ENCODE measurements at regions not wholly inside any gene's neighbourhood (a gene's known extent, or its start where the extent isn't known, plus 50 kb on each side); places are given as distances from the start of the nearest gene placed in this dataset.

GRCh38 chr7:85725026-85725425 is 538.2 kb upstream of the SEMA3D start:
- TF ChIP-seq, protein P1, sequence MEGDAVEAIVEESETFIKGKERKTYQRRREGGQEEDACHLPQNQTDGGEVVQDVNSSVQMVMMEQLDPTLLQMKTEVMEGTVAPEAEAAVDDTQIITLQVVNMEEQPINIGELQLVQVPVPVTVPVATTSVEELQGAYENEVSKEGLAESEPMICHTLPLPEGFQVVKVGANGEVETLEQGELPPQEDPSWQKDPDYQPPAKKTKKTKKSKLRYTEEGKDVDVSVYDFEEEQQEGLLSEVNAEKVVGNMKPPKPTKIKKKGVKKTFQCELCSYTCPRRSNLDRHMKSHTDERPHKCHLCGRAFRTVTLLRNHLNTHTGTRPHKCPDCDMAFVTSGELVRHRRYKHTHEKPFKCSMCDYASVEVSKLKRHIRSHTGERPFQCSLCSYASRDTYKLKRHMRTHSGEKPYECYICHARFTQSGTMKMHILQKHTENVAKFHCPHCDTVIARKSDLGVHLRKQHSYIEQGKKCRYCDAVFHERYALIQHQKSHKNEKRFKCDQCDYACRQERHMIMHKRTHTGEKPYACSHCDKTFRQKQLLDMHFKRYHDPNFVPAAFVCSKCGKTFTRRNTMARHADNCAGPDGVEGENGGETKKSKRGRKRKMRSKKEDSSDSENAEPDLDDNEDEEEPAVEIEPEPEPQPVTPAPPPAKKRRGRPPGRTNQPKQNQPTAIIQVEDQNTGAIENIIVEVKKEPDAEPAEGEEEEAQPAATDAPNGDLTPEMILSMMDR (IDR thresholded peaks at IDR 0.05; ENCODE audit: borderline replicate concordance, extremely low read depth, low read length, poor library complexity, severe bottlenecking) = no peak
- TF ChIP-seq EZH2 (IDR thresholded peaks at IDR 0.05; ENCODE audit: borderline replicate concordance, low read depth, low read length, severe bottlenecking) = no peak
